T-helper 1 cell treated with Interleukin-12 subunit alpha and Interleukin-12 subunit beta and Interleukin-4 antibody, amounts not matched to agents 30 ng/mL and 1 ng/mL, for 36 hours (primary cell): ENCODE measurements at regions not wholly inside any gene's neighbourhood (a gene's known extent, or its start where the extent isn't known, plus 50 kb on each side); places are given as distances from the start of the nearest gene placed in this dataset.

ENCODE experiments used
- intact Hi-C: fragments of 100-400 bp; cut with micrococcal nuclease; formaldehyde crosslinking; loops from one replicate; pipeline ENCODE4 v1.15.1; 2024

DNA sequence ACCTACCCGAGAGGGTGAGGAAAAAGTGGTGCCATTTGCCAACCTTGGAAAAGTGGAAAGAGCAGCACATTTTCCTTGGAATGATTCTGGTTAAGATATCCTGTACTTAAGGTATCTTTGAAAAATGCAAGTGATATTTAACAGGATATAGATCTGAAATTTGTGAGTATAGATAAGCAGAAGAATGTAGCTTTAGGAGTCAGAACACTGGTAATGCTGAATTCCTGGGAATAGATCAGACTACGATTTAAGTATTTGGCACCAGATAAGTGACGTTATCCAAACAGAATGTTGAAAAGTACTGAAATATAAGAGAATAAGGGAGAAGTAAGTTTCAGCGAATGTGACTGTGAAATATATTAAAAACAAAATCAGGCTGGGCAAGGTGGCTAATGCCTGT lies 210.1 kb downstream of the PCDH7 start:
- intact Hi-C loops: no loop called here

DNA sequence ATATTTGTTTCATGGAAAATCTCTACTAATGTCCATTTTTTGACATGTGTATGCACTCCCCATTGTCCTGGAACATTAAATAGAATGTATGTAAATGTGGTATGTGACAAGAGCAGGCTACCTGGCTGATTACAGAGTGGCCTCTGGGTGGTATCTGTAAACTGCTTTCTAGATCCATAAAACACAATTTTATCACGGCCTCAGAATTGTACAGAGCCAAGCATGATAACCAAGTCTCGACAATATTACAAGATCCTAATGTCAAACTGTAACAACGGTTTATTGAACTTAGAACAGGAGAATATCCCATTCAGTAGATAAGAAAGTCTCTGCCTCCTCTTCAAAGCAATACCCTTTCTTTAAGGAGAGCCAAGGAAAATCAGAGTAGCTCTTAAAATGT lies 212.4 kb downstream of the PCDH7 start:
- intact Hi-C loops: no loop called here

DNA sequence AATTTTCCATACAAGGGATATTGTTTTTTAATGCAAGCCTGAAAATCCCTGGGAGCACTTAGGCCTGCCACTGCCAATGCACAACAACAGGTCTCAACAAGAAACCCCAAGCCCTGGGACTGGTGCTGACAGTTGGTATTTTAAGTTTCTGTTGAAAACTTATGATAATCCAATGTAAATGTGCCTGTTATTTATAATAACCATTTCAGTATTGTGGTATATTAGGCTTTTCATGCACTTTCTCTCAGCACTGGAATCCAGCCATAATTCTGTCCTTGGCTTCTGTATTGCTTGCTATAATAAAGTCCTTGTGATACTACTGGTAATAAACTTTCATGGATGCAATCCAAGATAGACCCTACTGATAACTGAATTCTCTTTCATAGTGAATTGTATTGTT lies 218.9 kb downstream of the PCDH7 start:
- intact Hi-C loops: no loop called here

DNA sequence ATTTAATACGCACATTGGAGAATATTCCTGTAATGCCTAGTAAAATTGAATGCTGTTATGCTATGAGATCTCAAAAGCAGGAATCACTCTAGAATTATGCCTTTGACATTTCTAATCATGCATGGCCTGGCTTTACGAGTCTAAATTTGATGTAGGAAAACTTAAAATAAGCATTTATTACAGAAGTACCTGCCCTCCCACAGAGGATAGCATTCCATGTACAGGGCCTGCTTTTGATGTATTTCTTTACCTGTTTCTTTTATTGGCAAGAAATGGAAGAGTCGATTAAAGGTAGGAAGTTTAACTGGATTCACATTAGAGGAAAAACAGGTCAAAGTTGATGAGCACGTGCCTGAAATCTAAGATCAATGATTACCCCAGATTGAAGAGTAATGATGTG lies 219.5 kb downstream of the PCDH7 start:
- intact Hi-C loops: no loop called here

DNA sequence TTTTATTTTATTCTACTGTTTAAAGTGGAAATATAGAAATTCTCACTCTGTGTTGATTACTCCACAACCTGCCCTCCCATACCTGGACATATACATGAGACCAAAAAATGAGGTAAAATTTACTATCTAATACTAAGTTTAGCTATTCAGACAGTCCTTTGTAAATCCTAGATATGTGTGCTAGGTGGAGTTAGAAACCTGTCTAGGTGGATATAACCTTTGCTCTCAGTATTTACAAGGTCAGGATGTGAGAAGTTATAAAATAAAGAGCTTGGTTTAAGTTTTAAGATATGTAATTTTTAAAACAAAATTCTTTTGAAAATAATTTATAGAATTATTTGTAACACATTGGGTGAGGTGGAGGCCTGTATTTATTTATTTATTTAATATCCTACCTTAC lies 221.5 kb downstream of the PCDH7 start:
- intact Hi-C loops: no loop called here

DNA sequence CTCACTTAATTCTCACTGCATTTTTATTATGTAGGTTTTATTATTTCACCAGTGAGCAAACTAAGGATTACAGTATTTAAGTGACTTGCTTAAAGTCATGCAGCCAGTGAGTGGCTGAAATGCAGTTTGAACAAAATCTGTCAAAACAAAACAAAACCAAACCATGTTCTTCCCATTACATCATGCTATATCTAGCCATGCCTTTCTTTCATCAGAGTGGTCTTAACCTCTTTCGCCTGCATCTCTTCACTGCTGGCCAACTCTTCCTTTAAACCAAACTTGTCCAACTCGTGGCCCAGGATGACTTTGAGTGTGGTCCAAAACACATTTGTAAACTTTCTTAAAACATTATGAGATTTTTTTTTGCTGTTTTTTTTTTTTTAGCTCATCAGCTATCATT lies 223.2 kb downstream of the PCDH7 start:
- intact Hi-C loops: no loop called here

DNA sequence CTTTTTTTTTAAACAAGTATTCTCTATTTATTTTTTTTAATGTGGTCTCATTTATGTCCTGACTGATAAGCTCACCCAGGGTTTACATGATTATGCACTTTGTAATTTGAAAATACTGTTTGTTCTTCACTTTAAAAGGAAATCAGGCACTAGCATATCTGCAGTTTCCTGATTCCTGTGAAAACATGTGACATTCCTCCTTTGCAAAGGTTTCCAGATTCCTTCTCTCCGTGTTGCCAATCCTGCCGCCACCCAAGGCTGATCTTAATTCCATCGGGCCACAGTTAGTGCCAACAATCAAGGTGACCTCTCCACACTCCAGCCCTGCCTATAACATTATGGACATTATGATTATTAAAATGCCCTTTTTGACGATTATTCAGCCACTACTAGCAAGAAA lies 225.4 kb downstream of the PCDH7 start:
- intact Hi-C loops: no loop called here

DNA sequence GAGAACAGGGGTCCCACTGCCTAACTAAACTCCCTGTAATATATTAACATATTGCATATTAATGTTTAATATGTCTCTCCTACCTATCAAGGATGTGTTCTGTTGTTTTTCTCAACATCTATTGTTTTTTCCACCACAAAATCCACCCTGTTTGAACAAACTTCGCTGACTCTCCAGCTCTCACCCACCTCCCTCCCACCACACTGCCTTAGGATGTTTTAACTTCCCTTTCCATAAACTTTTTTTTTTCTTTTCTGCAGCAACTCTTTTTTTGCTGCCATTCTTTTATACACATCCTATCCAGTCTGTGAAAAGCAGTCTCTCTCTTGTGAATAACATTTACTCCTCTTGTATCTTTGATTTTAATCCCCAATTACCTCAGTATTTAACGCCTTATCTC lies 226.1 kb downstream of the PCDH7 start:
- intact Hi-C loops: no loop called here

DNA sequence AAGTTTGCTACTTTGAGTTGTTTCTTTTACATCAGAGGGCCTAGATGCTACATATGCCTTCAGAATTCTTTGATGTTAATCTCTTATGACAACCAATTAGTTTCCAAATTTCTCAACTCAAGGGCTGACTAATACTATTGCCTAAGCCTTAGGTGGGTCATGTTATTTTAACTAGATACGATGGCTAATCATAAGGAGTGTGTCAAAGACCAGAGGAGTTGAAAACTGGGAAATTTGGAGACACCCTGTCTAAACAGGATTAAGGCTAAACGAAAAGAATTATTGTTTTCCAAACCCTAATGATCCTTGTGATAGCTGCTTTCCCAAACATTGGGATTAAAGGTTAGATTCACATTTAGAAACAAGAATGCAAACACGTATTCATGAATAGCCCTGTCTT lies 228.5 kb downstream of the PCDH7 start:
- intact Hi-C loops: no loop called here

DNA sequence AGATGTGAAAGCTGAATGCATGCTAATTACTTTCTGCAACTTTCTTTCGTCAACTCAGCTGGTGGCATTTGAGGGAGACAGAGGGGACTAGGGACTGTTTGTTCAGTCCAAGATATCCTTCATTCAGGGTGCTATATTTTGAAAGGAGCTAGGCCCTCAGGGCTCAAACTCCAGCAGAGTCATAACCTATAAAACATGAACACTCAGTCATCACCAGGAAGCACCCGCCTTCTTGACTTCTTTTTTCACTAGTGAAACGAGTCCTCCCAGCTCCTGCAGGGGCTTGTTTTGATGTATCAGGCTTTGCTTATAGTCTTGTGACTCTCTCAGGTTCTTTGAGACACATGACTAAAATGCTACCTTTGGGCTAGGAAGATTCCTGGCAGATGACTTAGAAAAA lies 230.6 kb downstream of the PCDH7 start:
- intact Hi-C loops: no loop called here

DNA sequence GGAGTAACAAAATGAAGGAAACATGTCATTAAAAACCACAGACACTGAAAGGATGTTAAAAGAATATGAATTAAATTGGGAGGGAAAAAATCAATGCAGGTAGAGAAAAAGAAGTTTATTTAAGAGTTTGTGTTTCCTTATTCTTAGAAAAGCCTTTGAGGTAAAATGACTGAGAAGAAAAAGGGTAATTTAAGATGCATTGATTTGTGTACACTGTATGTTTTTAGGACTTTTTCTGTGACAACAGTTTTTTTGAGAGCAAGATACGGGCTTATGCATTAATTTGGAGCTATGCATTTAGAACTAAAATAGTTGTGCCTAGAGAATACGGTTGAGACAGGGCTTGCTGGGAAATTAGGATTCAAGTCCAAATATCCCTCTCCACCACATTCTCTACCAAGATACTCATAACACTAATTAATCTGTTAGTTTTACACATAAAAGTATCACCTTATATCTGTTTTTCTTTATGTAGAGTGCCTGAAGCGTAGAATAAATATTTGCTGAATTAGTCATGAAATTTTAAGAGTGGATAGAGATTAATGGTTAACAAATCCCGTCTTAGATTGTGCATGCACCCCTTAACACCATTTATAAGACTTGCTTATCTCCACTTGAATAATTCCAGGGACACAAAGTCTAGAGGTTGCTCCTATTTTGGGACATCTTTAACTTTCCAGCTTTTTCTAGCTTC lies 232.5 kb downstream of the PCDH7 start:
- intact Hi-C loops: no loop called here

DNA sequence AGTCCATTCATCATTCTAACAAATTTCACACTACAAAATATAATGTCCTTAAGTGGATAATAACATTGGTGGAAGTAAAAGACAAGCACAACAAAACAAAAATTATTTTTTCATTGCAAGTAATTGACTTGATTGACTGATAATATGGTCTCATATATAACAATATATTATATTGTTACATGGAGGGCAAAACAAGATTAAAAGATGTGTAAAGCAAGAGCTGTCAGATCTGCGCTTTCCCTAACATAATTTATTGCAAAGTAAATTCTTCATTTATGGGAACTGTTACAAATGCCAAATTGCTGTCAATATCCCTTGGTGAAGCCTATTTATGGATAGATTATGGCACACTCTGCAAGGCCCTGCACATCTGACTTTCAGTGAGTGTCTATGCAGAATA lies 233.6 kb downstream of the PCDH7 start:
- intact Hi-C loops: no loop called here

DNA sequence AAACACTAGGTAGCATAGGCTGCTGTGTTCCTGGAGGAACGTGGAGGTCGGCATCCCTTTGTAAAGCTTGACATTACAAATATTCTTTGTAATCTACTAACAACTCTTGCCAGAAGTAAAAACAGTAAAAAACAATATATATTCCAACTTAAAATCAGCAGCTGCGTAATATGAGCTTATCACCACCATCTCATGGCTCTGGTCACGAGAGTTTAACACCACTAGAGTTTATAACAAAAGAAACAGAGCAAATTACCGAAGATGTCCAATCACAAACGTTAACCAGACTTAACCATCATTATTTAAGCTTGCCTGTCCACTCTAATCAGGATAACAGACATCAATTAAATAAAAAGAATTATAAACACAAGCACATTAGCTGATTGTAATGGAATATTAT lies 236.7 kb downstream of the PCDH7 start:
- intact Hi-C loops: no loop called here

DNA sequence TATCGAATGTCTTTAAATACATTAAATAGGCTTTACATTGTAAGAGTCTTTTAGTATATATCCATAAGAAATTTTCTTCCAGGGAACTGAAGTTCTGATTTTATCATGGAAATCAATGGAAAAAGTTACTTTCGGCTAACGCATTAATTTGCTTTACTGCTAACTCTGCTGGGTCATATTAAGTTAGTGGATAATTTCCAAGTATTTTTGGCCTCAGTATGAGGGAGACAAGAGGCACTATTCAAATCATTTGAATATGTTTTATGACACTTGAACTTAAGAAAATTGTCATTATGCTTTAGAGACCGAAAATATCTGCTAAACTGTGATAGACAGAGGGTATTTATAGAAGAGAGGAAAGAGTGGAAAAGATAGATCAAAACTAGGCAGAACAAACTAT lies 237.5 kb downstream of the PCDH7 start:
- intact Hi-C loops: no loop called here

DNA sequence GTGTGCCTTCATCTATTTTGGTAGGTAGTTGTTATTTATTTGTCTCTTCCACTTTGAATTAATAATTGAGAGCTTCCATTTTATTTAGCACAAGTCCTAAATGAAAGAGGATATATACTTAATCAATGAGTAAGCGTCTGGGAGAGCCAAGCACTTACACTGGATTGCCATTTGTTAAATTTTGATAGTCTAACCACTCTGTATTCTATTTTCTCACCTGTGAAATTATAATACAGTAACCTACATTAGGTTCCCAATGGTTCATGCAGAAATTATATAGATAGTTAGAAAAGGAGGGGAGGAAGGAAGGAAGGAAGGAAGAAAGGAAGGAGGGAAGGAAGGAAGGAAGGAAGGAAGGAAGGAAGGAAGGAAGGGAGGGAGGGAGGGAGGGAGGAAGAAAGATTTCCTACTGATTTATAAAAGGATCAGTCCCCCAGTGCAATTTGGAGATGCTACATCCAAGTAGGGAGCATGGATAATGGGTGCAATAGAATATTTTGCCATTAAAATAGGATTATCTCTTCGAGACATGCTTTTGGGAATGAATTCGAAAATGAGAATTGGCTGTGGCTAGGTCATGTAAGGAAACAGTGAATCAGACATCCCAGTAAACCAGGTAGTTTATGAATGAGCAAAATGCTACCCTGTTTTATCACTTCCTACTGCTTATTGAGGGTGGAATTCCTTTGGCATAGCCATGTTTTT lies 239.8 kb downstream of the PCDH7 start:
- intact Hi-C loops: no loop called here

DNA sequence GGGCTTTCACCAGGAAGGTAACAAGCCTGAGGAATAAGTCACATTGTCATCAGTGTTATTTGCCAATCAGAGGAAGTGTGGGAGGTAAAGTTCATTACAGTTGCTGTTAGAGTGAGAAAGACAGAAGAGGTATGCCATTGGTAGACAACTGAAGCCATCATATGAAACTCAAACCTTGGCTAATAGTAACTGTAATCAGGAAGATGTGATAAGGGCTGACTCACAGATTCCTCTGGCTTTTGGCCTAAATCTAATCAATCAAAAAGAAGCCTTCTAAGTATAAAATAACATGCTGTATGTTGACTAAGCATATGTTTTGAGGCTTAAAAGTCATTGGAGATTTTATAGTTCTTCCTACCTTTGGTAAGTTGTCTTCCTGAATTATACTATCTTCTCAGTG lies 242.8 kb downstream of the PCDH7 start:
- intact Hi-C loops: no loop called here

DNA sequence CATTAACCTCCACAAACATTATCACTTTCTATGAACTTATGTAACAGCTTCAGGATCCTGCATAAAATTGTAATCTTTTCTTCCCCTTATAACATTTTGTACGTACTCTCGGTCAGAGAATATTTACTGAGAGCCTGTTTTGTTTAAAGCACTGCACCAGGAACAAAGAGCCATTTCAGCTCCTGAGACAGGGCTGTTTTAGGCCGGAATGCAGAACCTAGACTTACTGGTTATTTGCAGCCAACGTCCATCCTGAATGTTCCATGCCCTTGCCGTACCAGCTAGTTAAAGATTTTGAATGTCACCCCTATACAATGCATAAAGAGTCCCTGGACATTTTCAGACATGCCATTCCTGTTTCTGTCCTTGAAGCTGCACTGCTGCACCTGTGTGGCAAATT lies 248.8 kb downstream of the PCDH7 start:
- intact Hi-C loops: no loop called here

DNA sequence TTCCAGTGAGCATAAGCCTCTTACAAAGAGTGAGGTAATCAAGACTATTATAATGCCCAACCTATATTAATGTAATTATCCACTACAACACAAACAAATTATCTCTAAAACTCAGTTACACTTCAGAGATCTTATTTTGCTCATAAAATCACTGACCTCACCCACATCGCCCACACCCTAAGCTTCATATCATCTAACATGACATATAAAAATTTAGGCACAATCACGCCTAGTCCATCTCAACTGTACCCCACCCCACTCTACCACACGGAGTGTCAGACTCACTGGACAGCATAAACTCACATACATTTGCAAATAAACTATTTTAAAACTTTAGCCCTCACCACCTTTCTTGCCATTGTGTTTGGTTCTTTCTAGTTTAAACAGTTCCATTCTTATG lies 252.4 kb downstream of the PCDH7 start:
- intact Hi-C loops: no loop called here

DNA sequence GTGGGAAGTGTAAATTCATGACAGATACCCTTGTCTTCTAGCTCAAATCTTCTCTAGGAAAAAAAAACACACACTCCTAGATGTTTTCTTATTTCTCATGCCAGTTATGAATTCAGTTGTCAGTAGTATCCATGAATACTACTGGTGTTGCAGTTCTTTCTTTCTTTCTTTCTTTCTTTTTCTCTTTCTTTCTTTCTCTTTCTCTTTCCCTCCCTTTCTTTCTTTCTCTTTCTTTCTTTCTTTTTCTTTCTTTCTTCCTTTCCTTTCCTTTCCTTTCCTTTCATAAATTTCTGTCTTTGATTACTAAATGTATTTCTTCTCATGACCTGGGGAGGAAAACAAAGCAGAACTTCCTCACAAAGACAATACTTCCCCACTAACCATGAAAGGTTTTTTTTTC lies 253.8 kb downstream of the PCDH7 start:
- intact Hi-C loops: no loop called here

DNA sequence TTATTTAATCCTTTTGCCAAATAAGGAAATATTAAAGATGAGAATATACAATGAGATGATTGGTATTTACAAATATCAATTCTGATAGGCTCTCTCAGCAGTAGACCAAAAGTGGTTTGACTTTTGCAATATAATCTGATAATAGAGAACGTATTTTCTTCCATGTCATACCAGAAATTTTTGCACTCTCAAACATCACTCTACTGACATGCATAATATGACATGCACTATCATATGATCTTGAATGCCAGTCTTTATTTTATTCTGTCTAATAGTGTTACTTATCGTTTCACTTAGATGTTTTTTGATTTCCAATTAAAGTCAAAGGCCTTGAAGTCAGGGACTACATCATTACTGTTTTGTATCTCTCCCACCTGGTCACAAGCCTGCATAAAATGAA lies 259.2 kb downstream of the PCDH7 start:
- intact Hi-C loops: no loop called here

DNA sequence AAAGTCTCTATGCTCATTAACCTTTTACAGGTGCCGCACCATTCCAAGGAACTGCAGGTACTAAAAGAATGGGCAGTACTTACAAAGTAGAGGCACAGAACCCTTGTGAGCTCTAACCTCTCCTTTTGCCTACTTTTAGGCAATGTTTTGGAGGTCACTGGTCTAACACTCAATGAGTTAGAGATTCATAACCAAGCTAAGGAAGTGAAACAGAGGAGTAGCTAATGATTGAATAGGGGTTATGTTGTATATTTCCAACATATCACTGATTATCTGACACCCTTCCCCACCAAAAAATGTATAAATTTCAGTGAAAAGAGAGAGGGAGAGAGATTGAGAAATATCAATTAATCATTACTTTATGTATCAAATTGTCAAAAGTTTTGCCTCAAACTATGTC lies 269.3 kb downstream of the PCDH7 start:
- intact Hi-C loops: no loop called here

DNA sequence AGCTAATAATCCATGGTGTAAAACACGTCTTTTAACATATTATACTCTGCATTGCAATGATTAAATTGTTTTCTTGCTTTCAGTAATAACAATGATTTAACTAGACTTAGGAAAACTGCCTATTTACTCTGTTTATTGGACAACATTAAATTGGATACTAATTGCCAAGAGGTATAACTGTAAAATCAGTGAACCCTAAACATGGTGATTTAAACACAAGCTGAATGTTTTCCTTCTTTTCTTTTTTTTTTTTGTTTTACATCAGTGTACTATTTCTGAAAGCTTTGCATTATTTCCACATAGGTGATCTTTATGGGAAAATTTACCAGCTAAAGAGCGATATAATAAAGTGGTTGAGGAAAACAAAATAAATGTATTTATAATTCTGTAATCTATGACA lies 276.7 kb downstream of the PCDH7 start:
- intact Hi-C loops: no loop called here

DNA sequence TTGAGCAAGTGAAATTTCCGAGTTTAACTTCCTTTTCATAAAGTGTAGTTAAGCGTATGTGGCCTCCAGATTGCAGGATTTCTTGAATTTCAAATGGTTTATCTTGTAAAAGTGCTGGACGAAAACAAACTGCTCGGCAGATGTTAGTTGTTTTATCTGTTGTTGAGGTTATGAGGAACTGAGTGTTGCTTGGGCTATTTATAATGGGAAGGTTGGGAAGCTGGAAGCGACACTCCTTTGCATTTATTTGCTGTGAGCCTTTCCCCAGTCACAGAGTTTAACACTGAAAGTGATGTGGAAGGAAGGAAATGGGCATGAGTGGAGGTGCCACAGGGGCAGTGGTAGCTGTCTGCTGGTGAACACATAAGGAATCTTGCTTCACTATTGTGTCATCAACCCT lies 284.9 kb downstream of the PCDH7 start:
- intact Hi-C loops: no loop called here
